Panc1 (cell line): ENCODE measurements at regions not wholly inside any gene's neighbourhood (a gene's known extent, or its start where the extent isn't known, plus 50 kb on each side); places are given as distances from the start of the nearest gene placed in this dataset.

Source experiments
- POLR2AphosphoS5 ChIP-seq: IDR thresholded peaks from 2 replicates; pipeline ENCODE4 v1.6.1; 2012; ENCODE audit warnings: mild to moderate bottlenecking, low read depth, low read length, moderate library complexity
- TF ChIP-seq, protein P1 (sequence below): fragments of 450-650 bp; IDR thresholded peaks from 2 replicates; pipeline ENCODE4 v1.5.1; 2017; ENCODE audit warnings: mild to moderate bottlenecking

DNA sequence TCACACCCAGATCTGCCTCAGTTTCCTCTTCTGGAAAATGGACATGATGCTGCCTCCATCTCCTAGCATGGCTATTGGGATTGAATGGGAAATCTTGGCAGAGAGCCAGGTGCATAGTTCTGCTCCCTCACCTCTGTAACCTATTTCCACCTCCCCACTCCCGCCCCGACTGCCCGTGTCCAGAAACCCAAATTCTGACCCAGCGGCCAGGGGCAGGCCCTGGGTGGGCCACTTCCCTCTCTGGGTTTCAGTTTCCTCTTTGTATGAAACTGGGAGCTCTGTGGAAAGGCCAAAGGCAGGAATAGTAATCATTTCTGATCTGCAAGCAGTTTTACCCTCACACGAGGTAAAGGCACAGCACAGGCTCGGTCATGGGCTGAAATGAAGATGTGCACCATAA lies 74.1 kb upstream of the DUSP5 start:
- TF ChIP-seq, protein P1, sequence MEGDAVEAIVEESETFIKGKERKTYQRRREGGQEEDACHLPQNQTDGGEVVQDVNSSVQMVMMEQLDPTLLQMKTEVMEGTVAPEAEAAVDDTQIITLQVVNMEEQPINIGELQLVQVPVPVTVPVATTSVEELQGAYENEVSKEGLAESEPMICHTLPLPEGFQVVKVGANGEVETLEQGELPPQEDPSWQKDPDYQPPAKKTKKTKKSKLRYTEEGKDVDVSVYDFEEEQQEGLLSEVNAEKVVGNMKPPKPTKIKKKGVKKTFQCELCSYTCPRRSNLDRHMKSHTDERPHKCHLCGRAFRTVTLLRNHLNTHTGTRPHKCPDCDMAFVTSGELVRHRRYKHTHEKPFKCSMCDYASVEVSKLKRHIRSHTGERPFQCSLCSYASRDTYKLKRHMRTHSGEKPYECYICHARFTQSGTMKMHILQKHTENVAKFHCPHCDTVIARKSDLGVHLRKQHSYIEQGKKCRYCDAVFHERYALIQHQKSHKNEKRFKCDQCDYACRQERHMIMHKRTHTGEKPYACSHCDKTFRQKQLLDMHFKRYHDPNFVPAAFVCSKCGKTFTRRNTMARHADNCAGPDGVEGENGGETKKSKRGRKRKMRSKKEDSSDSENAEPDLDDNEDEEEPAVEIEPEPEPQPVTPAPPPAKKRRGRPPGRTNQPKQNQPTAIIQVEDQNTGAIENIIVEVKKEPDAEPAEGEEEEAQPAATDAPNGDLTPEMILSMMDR, result no peak
- TF ChIP-seq POLR2AphosphoS5, result no peak
